Loucy (cell line): ENCODE measurements at regions not wholly inside any gene's neighbourhood (a gene's known extent, or its start where the extent isn't known, plus 50 kb on each side); places are given as distances from the start of the nearest gene placed in this dataset.

Source experiments
- EZH2phosphoT487 ChIP-seq: fragments of 200-600 bp; IDR thresholded peaks from 2 replicates; pipeline ENCODE4 v1.6.1; 2018; ENCODE audit warnings: antibody characterized with exemption, mild to moderate bottlenecking, moderate library complexity, borderline replicate concordance
- TF ChIP-seq, protein P1 (sequence below): fragments of 200-600 bp; sonication (generic); conservative IDR thresholded peaks from 2 replicates; pipeline ENCODE4 v1.5.1; 2014; ENCODE audit warnings: mild to moderate bottlenecking, antibody characterized with exemption, low read length

DNA sequence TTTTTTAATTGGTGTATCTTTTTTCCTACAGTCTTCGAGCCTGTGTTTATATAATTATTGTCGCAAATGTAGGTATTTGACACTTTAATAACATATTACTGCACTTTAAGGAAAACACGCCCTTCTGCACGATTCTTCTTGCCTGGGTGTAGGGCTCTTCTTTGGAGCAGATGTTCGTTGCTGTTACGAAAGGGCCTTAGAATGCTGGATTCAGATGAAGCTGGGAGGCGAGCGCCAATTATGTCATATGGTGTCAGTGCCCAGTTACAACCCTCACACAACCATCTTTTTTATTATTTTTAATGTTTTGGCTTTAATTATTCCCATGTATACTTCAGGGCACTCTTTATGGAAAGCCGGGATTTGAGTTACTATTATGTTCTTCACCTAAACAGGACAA lies 553.0 kb downstream of the EBF1 start:
- TF ChIP-seq, protein P1, sequence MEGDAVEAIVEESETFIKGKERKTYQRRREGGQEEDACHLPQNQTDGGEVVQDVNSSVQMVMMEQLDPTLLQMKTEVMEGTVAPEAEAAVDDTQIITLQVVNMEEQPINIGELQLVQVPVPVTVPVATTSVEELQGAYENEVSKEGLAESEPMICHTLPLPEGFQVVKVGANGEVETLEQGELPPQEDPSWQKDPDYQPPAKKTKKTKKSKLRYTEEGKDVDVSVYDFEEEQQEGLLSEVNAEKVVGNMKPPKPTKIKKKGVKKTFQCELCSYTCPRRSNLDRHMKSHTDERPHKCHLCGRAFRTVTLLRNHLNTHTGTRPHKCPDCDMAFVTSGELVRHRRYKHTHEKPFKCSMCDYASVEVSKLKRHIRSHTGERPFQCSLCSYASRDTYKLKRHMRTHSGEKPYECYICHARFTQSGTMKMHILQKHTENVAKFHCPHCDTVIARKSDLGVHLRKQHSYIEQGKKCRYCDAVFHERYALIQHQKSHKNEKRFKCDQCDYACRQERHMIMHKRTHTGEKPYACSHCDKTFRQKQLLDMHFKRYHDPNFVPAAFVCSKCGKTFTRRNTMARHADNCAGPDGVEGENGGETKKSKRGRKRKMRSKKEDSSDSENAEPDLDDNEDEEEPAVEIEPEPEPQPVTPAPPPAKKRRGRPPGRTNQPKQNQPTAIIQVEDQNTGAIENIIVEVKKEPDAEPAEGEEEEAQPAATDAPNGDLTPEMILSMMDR, result no peak
- no peak for TF ChIP-seq EZH2phosphoT487
